NCI-H510A (cell line): ENCODE measurements at regions not wholly inside any gene's neighbourhood (a gene's known extent, or its start where the extent isn't known, plus 50 kb on each side); places are given as distances from the start of the nearest gene placed in this dataset.

ENCODE experiments used
- DNase-seq: peaks from one replicate; lab custom pipeline; 2025; lab: John Stamatoyannopoulos, UW

- DNase-seq: no peak
Measured at GRCh38 chr5:155200608-155201007, 187.1 kb downstream of the KIF4B start.

GRCh38 chr5:155211764-155212163 is 198.2 kb downstream of the KIF4B start:
- no peak for DNase-seq

GRCh38 chr5:155222393-155222792 is 208.8 kb downstream of the KIF4B start:
- DNase-seq: no peak

GRCh38 chr5:155229135-155229534 is 215.6 kb downstream of the KIF4B start:
- no peak for DNase-seq

GRCh38 chr5:155239803-155240202 is 226.2 kb downstream of the KIF4B start:
- no peak for DNase-seq

- DNase-seq: no peak
Measured at GRCh38 chr5:155250596-155250995, 237.0 kb downstream of the KIF4B start.

- no peak for DNase-seq
Measured at GRCh38 chr5:155252025-155252424, 238.5 kb downstream of the KIF4B start.

- DNase-seq: no peak
Measured at GRCh38 chr5:155252717-155253116, 239.2 kb downstream of the KIF4B start.

- no peak for DNase-seq
Measured at GRCh38 chr5:155254399-155254798, 240.8 kb downstream of the KIF4B start.

GRCh38 chr5:155258161-155258560 is 244.6 kb downstream of the KIF4B start:
- no peak for DNase-seq

GRCh38 chr5:155259648-155260047 is 246.1 kb downstream of the KIF4B start:
- DNase-seq: no peak

- DNase-seq: no peak
Measured at GRCh38 chr5:155260798-155261197, 247.2 kb downstream of the KIF4B start.

- no peak for DNase-seq
Measured at GRCh38 chr5:155263381-155263780, 249.8 kb downstream of the KIF4B start.

- no peak for DNase-seq
Measured at GRCh38 chr5:155264809-155265208, 251.3 kb downstream of the KIF4B start.

- DNase-seq: no peak
Measured at GRCh38 chr5:155268770-155269425, 255.3 kb downstream of the KIF4B start.

GRCh38 chr5:155270725-155271124 is 257.2 kb downstream of the KIF4B start:
- DNase-seq: no peak

GRCh38 chr5:155274484-155274883 is 260.9 kb downstream of the KIF4B start:
- DNase-seq: no peak

GRCh38 chr5:155275222-155275621 is 261.7 kb downstream of the KIF4B start:
- no peak for DNase-seq

GRCh38 chr5:155276231-155276630 is 262.7 kb downstream of the KIF4B start:
- DNase-seq: no peak

- no peak for DNase-seq
Measured at GRCh38 chr5:155278532-155278931, 265.0 kb downstream of the KIF4B start.

- DNase-seq: no peak
Measured at GRCh38 chr5:155282503-155283107, 269.1 kb downstream of the KIF4B start.

- DNase-seq: no peak
Measured at GRCh38 chr5:155285706-155286105, 272.2 kb downstream of the KIF4B start.

GRCh38 chr5:155290937-155291336 is 277.4 kb downstream of the KIF4B start:
- DNase-seq: no peak

GRCh38 chr5:155293605-155294178 is 280.1 kb downstream of the KIF4B start:
- no peak for DNase-seq
